GM12892 (cell line): ENCODE measurements at regions not wholly inside any gene's neighbourhood (a gene's known extent, or its start where the extent isn't known, plus 50 kb on each side); places are given as distances from the start of the nearest gene placed in this dataset.

ENCODE experiments used
- POLR2A ChIP-seq: IDR thresholded peaks from 2 replicates; pipeline ENCODE4 v1.6.1; 2011; ENCODE audit warnings: low read depth, low read length, control low read depth
- POLR2AphosphoS5 ChIP-seq: IDR thresholded peaks from 2 replicates; pipeline ENCODE4 v1.6.1; 2011; ENCODE audit warnings: low read depth, low read length, control low read depth
- TAF1 ChIP-seq: IDR thresholded peaks from 2 replicates; pipeline ENCODE4 v1.6.1; 2011; ENCODE audit warnings: low read depth, mild to moderate bottlenecking, control low read depth, low read length, borderline replicate concordance

DNA sequence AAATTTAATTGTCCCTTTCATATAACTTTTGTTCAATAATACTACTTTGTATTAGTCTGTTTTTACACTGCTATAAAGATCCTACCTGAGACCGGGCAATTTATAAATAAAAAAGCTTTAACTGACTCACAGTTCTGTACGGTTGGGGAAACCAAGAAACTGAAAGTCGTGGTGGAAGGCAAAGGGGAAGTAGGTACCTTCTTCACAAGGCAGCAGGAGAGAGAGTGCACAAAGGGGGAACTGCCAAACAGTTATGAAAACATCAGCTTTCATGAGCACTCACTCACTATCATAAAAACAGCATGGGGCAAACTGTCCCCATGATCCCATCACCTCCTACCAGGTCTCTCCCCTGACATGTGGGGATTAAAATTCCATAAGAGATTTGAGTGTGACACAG lies 1069.0 kb downstream of the FSCB start:
- TF ChIP-seq TAF1, result no peak
- TF ChIP-seq POLR2A, result no peak
- no peak for TF ChIP-seq POLR2AphosphoS5
